ENCODE measurements at regions not wholly inside any gene's neighbourhood (a gene's known extent, or its start where the extent isn't known, plus 50 kb on each side); places are given as distances from the start of the nearest gene placed in this dataset.

DNA sequence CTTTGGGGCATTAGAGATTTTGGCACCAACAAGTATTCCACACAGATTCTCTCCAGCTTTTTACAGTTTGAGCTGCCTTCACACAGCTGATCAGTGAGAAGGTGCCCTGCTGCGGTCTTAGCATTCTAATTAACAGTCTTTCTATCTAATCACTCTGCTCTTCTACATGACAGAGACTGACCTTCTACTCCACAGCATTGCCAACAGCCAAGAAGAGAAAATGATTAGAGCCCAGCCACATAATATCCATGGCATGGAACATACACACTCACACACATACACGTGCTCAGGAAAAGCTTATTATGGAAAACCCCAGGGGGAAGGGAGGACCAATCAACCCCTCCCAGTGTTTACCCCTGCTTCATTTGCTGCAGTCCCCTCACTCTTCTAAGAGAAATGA lies 76.1 kb upstream of the PPP2R3A start:
- Histone ChIP-seq H3K27ac (no peak overlapping the region), H3K36me3 (no peaks in the 10 kb centered on the region), H3K27me3 (replicated peaks in 1 of 7) (no peaks in the 10 kb centered on the region), H3K4me3 (no peak overlapping the region), H3K4me1 (no peaks in the 10 kb centered on the region), H3K9me3 (no peaks in the 10 kb centered on the region)
- DNase-seq = no peak
- TF ChIP-seq, protein P1, sequence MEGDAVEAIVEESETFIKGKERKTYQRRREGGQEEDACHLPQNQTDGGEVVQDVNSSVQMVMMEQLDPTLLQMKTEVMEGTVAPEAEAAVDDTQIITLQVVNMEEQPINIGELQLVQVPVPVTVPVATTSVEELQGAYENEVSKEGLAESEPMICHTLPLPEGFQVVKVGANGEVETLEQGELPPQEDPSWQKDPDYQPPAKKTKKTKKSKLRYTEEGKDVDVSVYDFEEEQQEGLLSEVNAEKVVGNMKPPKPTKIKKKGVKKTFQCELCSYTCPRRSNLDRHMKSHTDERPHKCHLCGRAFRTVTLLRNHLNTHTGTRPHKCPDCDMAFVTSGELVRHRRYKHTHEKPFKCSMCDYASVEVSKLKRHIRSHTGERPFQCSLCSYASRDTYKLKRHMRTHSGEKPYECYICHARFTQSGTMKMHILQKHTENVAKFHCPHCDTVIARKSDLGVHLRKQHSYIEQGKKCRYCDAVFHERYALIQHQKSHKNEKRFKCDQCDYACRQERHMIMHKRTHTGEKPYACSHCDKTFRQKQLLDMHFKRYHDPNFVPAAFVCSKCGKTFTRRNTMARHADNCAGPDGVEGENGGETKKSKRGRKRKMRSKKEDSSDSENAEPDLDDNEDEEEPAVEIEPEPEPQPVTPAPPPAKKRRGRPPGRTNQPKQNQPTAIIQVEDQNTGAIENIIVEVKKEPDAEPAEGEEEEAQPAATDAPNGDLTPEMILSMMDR (IDR thresholded peaks at IDR 0.05 in 8 of 11, conservative IDR thresholded peaks at IDR 0.05 in 3 of 11) = no peak
- TF ChIP-seq POLR2AphosphoS5 (IDR thresholded peaks at IDR 0.05) (no peak), POLR2A (IDR thresholded peaks at IDR 0.05) (no peak)
- WGBS, 5 donors = 48 to 60% (median 52%) methylated on average over 2 of the region's 2 CpGs
- intact Hi-C loops (cut with DNase I; ENCODE audit: low total_unique reads) = no loop called here

DNA sequence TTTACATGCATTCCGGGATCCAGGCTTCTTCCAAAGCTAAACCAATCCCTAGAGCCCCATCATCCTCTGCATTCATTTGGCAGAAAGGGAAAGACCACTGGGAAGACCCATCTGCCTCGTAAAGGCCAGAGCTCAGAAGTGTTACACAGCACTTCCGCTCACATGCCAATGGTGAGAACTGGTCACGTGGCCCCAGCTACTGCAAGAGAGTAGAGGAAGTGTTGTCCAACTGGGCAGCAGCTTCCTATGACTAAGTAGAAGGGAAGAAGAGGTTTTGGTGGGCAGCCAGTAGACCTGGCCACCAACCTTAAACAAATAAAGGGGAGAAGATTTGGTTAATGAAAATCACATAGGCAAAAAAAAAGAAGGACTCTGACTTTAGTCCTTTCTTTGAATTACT lies 74.4 kb upstream of the PPP2R3A start:
- intact Hi-C loops (cut with DNase I; ENCODE audit: low total_unique reads) = loop anchor here (5.0 kb wide), 2 partner anchors 1099 to 1294 kb away; no protein-coding TSS in a partner anchor
- TF ChIP-seq, protein P1 (IDR thresholded peaks at IDR 0.05 in 8 of 11, conservative IDR thresholded peaks at IDR 0.05 in 3 of 11) = no peak
- TF ChIP-seq POLR2A (IDR thresholded peaks at IDR 0.05) (no peak), POLR2AphosphoS5 (IDR thresholded peaks at IDR 0.05) (no peak)
- 65 to 81% (median 72%) methylated on average over 4 of the region's 4 CpGs for WGBS, 5 donors

DNA sequence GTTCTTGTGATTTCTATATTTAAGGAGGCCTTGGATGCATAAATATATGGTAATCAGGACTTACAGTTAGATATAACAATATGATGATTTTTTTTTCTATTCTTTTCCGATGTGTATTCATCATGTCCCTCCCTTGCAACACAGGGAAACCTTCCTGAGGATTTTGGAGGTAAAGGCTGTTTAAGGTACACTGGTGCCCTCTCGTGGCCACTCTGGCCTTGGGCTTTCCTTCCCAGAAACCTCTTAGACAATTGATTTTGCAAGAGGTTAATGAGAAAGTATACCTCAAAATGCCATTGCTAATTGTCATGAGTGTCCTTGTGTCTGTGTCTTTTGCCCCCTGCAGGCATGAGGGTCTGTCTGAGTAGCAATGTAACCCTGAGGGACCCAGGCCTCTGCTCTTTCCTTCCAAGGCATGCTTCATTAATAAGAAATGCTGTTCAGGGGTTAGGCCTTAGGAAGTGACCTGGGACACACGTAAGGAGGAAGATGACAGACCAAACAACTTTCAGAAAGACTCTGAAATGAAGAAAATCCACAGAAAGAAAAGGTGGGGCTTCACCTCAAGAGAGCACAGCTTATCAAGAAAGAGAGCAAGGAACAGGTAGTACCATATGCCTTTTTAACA lies 70.3 kb upstream of the PPP2R3A start:
- TF ChIP-seq, protein P1 (IDR thresholded peaks at IDR 0.05 in 8 of 11, conservative IDR thresholded peaks at IDR 0.05 in 3 of 11) = peak; percentile 10 to 84 (median 71)
- TF ChIP-seq POLR2A (IDR thresholded peaks at IDR 0.05) = no peak
- peaks cover 0 to 6% (median 0%) of the 10 kb centered on the region in 7 donors for H3K27me3 ChIP-seq (replicated peaks in 1 of 7)
- no peak overlapping the region for H3K4me3 ChIP-seq
- no peaks in the 10 kb centered on the region for H3K36me3 ChIP-seq
- DNase-seq = peak; percentile 77
- no peaks in the 10 kb centered on the region for H3K9me3 ChIP-seq
- WGBS, 5 donors = 17 to 31% (median 20%) methylated on average over 3 of the region's 3 CpGs
- intact Hi-C loops (cut with DNase I; ENCODE audit: low total_unique reads) = no loop called here
- H3K27ac ChIP-seq = no peak overlapping the region
- no peaks in the 10 kb centered on the region for H3K4me1 ChIP-seq

More for the DNA sequence above, 74.4 kb upstream of the PPP2R3A start:
- Histone ChIP-seq H3K27me3 (replicated peaks in 1 of 7) (no peaks in the 10 kb centered on the region), H3K9me3 (no peaks in the 10 kb centered on the region), H3K4me1 (no peaks in the 10 kb centered on the region), H3K4me3 (no peak overlapping the region), H3K27ac (no peak overlapping the region), H3K36me3 (no peaks in the 10 kb centered on the region)
- no peak for DNase-seq

DNA sequence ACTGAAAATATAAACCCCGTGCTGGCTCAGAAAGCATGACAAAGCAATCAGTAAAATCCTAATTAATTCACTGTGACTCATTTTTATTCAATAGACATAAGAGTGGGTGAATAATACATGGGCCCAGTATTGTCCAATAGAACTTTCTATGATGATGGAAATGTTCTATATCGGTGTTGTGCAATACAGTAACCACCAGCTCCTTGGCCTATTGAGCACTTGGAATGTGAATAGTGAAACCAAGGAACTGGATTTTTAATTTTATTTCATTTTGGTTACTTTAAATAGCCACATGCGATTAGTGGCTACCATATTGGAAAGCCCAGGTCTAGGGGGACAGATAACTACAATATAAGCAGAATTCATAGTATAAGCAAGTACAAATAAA lies 69.8 kb upstream of the PPP2R3A start:
- WGBS, 5 donors = 92 to 96% (median 92%) methylated on average over 3 of the region's 3 CpGs
- no peaks in the 10 kb centered on the region for H3K9me3 ChIP-seq
- no peak for DNase-seq
- peaks cover 0 to 6% (median 0%) of the 10 kb centered on the region in 7 donors for H3K27me3 ChIP-seq (replicated peaks in 1 of 7)
- H3K36me3 ChIP-seq = no peaks in the 10 kb centered on the region
- TF ChIP-seq, protein P1 (IDR thresholded peaks at IDR 0.05 in 8 of 11, conservative IDR thresholded peaks at IDR 0.05 in 3 of 11) = no peak
- TF ChIP-seq POLR2AphosphoS5 (IDR thresholded peaks at IDR 0.05) = no peak
- no peak for TF ChIP-seq POLR2A (IDR thresholded peaks at IDR 0.05)
- H3K4me3 ChIP-seq = no peak overlapping the region
- intact Hi-C loops (cut with DNase I; ENCODE audit: low total_unique reads) = no loop called here
- H3K4me1 ChIP-seq = no peaks in the 10 kb centered on the region
- no peak overlapping the region for H3K27ac ChIP-seq

All from spleen (tissue), 11 donors.